ENCODE measurements at regions not wholly inside any gene's neighbourhood (a gene's known extent, or its start where the extent isn't known, plus 50 kb on each side); places are given as distances from the start of the nearest gene placed in this dataset.

DNA sequence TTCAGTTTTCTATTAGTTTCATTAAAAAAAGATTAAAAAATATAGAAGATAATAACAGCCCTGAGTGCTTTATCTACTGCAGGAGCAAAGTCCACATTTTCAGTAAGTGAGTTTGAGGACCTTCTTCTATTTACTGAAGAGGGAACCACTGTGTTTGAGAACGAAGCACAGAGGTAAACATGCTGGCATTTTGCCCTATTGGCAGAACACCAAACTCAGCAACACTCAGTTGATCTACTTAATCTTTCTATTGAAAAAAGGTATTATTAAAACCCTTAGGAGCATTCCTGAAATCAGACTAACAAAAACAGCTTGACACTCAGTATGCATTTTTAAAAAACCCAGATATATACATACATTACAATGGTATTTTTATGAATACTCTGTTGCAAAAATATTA is 1496.7 kb downstream of the TECRL start:
- no peaks in the 10 kb centered on the region for H3K4me1 Mint-ChIP-seq
- H3K27me3 Mint-ChIP-seq = no peaks in the 10 kb centered on the region
- DNase-seq (no peak), ATAC-seq (ENCODE audit: low read depth in 2 of 2) (no peak)
- H3K36me3 Mint-ChIP-seq = no peaks in the 10 kb centered on the region
- H3K27ac Mint-ChIP-seq = no peak overlapping the region
- H3K9me3 Mint-ChIP-seq = peaks cover 0 to 9% (median 2%) of the 10 kb centered on the region in 7 donors
- no peak overlapping the region for H3K4me3 Mint-ChIP-seq

GRCh38 chr4:62909238-62909637 is 1500.0 kb downstream of the TECRL start:
- Mint-ChIP-seq H3K27ac (no peak overlapping the region), H3K4me3 (no peak overlapping the region)

DNA sequence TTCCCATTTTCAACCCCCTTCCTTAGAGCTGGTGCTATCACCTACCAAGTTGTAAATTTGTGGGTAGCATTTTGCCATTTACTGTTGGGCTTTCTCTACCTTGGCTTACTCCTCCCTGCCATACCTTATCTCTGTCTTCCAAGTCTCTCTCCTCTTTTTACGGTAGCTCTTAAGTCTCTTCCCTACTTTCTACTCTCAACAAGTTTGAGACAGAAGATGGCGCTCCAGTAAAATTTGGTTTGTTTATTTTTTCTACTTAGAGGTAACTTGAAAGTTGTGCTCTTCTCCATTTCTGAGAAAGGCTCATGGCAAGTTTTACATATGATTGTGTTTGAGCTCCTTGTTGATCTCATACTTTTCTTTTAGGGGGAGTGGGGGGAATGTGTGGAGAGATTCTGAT is 1508.1 kb downstream of the TECRL start:
- ATAC-seq (ENCODE audit: low read depth in 2 of 2) = no peak
- H3K4me1 Mint-ChIP-seq = no peaks in the 10 kb centered on the region
- peaks cover 2 to 12% (median 9%) of the 10 kb centered on the region in 7 donors for H3K9me3 Mint-ChIP-seq
- no peaks in the 10 kb centered on the region for H3K36me3 Mint-ChIP-seq
- no peaks in the 10 kb centered on the region for H3K27me3 Mint-ChIP-seq
- no peak overlapping the region for H3K4me3 Mint-ChIP-seq
- no peak overlapping the region for H3K27ac Mint-ChIP-seq
- no peak for DNase-seq

More at GRCh38 chr4:62909238-62909637, 1500.0 kb downstream of the TECRL start:
- no peaks in the 10 kb centered on the region for H3K36me3 Mint-ChIP-seq
- no peak for DNase-seq
- no peaks in the 10 kb centered on the region for H3K27me3 Mint-ChIP-seq
- H3K4me1 Mint-ChIP-seq = no peaks in the 10 kb centered on the region
- peaks cover 0 to 5% (median 2%) of the 10 kb centered on the region in 7 donors for H3K9me3 Mint-ChIP-seq
- no peak for ATAC-seq (ENCODE audit: low read depth in 2 of 2)

DNA sequence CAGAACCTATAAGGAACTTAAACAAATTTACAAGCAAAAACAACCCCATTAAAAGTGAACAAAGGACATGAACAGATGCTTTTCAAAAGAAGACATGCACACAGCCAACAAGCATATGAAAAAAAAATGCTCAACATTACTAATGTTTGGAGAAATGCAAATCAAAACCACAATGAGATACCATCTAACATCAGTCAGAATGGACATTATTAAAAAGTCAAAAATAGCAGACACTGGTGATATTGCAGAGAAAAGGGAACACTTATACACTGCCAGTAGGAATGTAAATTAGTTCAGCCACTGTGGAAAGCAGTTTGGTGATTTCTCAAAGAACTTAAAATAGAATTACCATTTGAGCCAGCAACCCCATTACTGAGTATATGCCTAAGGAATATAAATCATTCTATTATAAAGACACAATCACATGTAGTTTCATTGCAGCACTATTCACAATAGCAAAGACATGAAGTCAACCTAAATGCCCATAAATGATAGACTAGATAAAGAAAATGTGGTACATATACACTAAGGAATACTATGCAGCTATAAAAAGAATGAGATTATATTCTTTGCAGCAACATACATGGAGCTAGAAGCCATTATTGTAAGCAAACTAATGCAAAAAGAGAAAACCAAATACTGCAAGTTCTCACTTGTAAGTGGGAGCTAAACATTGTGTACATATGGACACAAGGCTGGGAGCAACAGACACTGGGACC is 1509.4 kb downstream of the TECRL start:
- no peaks in the 10 kb centered on the region for H3K27me3 Mint-ChIP-seq
- no peaks in the 10 kb centered on the region for H3K36me3 Mint-ChIP-seq
- no peak for ATAC-seq (ENCODE audit: low read depth in 2 of 2)
- no peak for DNase-seq
- no peaks in the 10 kb centered on the region for H3K4me1 Mint-ChIP-seq
- peaks cover 4 to 12% (median 9%) of the 10 kb centered on the region in 7 donors for H3K9me3 Mint-ChIP-seq
- H3K27ac Mint-ChIP-seq = no peak overlapping the region
- H3K4me3 Mint-ChIP-seq = no peak overlapping the region

GRCh38 chr4:62898115-62898514 is 1511.1 kb downstream of the TECRL start:
- no peaks in the 10 kb centered on the region for H3K4me1 Mint-ChIP-seq
- no peak overlapping the region for H3K27ac Mint-ChIP-seq
- H3K4me3 Mint-ChIP-seq = no peak overlapping the region
- H3K9me3 Mint-ChIP-seq = peaks cover 4 to 13% (median 9%) of the 10 kb centered on the region in 7 donors
- H3K36me3 Mint-ChIP-seq = no peaks in the 10 kb centered on the region
- DNase-seq = no peak
- H3K27me3 Mint-ChIP-seq = no peaks in the 10 kb centered on the region
- ATAC-seq (ENCODE audit: low read depth in 2 of 2) = no peak

DNA sequence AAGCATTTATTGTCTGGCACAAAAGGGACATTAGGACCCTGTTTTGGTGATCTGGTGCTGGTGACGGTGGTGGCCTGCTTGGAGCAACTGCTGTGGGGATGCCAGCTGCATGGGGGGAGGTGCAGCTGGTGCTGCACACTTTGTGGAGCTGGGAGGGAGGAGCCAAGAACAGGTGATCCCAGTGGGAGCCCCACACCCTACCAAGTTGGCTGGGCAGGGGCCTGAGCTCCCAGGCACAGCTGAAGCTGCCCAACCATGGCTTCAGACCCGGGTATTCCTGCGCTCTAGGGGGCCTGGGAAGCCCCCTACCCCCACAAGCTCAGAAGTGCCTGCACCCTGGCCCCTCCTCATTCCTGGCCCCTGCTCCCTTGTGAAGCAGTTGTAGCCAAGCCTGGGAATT is 1512.5 kb downstream of the TECRL start:
- Mint-ChIP-seq H3K9me3 (peaks cover 4 to 13% (median 6%) of the 10 kb centered on the region in 7 donors), H3K4me3 (no peak overlapping the region), H3K27me3 (no peaks in the 10 kb centered on the region), H3K27ac (no peak overlapping the region), H3K36me3 (no peaks in the 10 kb centered on the region), H3K4me1 (no peaks in the 10 kb centered on the region)
- no peak for ATAC-seq (ENCODE audit: low read depth in 2 of 2)
- no peak for DNase-seq

GRCh38 chr4:62881901-62882300 is 1527.3 kb downstream of the TECRL start:
- no peaks in the 10 kb centered on the region for H3K4me1 Mint-ChIP-seq
- H3K9me3 Mint-ChIP-seq = peaks cover 0 to 7% (median 3%) of the 10 kb centered on the region in 7 donors
- no peak overlapping the region for H3K27ac Mint-ChIP-seq
- no peaks in the 10 kb centered on the region for H3K36me3 Mint-ChIP-seq
- DNase-seq (no peak), ATAC-seq (ENCODE audit: low read depth in 2 of 2) (no peak)
- no peak overlapping the region for H3K4me3 Mint-ChIP-seq
- H3K27me3 Mint-ChIP-seq = no peaks in the 10 kb centered on the region

DNA sequence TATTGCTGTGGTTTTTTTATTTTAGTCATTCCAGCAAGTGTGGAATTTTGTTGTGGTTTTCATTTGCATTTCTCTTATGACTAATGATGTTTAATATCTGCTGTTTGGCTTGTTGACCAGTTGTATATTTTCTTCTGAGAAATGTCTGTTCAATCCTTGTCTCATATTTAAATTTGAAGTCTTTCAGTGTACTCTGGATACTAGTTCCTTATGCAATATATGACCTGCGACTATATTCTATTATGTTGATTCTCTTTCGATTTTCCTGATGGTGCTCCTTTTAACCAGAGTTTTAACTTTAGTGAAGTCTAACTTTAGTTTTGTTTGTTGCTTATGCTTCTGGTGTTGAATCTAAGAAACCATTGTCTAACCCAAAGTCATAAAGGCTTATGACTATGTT is 1528.0 kb downstream of the TECRL start:
- Mint-ChIP-seq H3K27me3 (no peaks in the 10 kb centered on the region), H3K36me3 (no peaks in the 10 kb centered on the region), H3K4me3 (no peak overlapping the region), H3K9me3 (peaks cover 0 to 11% (median 5%) of the 10 kb centered on the region in 7 donors), H3K27ac (no peak overlapping the region), H3K4me1 (no peaks in the 10 kb centered on the region)
- DNase-seq (no peak), ATAC-seq (ENCODE audit: low read depth in 2 of 2) (no peak)

DNA sequence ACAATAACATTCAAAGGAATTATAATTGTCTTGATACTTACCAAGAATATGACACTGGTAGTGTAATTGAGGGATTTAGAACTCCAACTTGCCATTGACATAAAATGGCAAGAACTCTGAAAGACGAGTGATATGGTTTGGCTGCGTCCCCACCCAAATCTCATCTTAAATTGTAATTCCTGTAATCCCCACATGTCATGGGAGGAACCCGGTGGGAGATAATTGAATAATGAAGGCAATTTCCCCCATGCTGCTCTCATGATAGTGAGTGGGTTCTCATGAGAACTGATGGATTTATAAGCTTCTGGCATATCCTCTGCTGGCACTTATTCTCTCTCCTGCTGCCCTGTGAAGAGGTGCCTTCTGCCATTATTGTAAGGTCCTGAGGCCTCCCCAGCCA is 1536.4 kb downstream of the TECRL start:
- Mint-ChIP-seq H3K4me1 (no peaks in the 10 kb centered on the region), H3K27me3 (no peaks in the 10 kb centered on the region), H3K9me3 (peaks cover 4 to 12% (median 5%) of the 10 kb centered on the region in 7 donors), H3K4me3 (peak overlapping the region in 1 of 8 donors; percentile 42), H3K27ac (no peak overlapping the region), H3K36me3 (no peaks in the 10 kb centered on the region)
- no peak for DNase-seq
- ATAC-seq (ENCODE audit: low read depth in 2 of 2) = no peak

DNA sequence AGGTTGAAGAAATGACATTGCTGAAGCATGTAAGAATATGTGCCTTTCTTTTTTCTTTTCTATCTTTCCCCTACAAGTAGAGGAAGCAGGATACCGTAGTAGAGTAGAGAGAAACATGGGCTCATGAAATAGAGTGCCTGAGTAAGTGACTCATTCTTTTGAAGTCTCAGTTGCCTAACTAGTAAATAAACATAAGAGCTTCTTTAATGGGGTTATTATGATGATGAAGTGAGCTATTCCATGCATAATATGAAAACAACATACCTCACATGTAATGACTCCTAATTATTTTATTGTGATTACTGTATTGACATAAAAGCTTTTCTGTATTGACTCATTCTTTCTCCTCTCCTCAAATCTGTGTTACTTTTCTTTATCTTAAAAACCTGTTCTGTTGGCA is 1538.2 kb downstream of the TECRL start:
- H3K36me3 Mint-ChIP-seq = no peaks in the 10 kb centered on the region
- no peak overlapping the region for H3K27ac Mint-ChIP-seq
- DNase-seq (no peak), ATAC-seq (ENCODE audit: low read depth in 2 of 2) (no peak)
- H3K4me1 Mint-ChIP-seq = no peaks in the 10 kb centered on the region
- H3K27me3 Mint-ChIP-seq = no peaks in the 10 kb centered on the region
- H3K4me3 Mint-ChIP-seq = no peak overlapping the region
- peaks cover 0 to 7% (median 2%) of the 10 kb centered on the region in 7 donors for H3K9me3 Mint-ChIP-seq

DNA sequence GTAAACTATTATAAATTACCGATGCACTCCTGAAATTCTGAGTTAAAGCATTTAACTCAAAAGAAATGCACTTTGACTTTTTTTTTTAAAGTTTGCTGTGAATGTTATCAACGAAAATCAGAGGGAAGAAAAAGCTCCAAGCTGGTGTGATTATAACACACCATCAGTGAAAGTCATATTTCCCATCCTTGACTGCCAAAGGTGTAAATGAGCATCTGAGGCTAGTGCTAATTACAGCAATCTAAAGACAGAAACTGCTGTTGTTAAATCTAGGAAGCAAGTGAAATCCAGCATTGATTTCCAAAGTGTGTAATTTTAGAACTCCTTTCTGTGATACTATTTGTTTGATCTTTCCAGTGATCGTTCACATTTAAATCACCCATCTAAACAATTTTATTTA is 1538.8 kb downstream of the TECRL start:
- H3K27ac Mint-ChIP-seq = no peak overlapping the region
- no peaks in the 10 kb centered on the region for H3K4me1 Mint-ChIP-seq
- ATAC-seq (ENCODE audit: low read depth in 2 of 2) (no peak), DNase-seq (no peak)
- peaks cover 0 to 5% (median 2%) of the 10 kb centered on the region in 7 donors for H3K9me3 Mint-ChIP-seq
- H3K4me3 Mint-ChIP-seq = no peak overlapping the region
- no peaks in the 10 kb centered on the region for H3K36me3 Mint-ChIP-seq
- no peaks in the 10 kb centered on the region for H3K27me3 Mint-ChIP-seq

GRCh38 chr4:62865261-62865660 is 1544.0 kb downstream of the TECRL start:
- DNase-seq (no peak), ATAC-seq (ENCODE audit: low read depth in 2 of 2) (no peak)
- no peak overlapping the region for H3K4me3 Mint-ChIP-seq
- H3K36me3 Mint-ChIP-seq = no peaks in the 10 kb centered on the region
- no peaks in the 10 kb centered on the region for H3K9me3 Mint-ChIP-seq
- no peak overlapping the region for H3K27ac Mint-ChIP-seq
- no peaks in the 10 kb centered on the region for H3K4me1 Mint-ChIP-seq
- H3K27me3 Mint-ChIP-seq = no peaks in the 10 kb centered on the region

DNA sequence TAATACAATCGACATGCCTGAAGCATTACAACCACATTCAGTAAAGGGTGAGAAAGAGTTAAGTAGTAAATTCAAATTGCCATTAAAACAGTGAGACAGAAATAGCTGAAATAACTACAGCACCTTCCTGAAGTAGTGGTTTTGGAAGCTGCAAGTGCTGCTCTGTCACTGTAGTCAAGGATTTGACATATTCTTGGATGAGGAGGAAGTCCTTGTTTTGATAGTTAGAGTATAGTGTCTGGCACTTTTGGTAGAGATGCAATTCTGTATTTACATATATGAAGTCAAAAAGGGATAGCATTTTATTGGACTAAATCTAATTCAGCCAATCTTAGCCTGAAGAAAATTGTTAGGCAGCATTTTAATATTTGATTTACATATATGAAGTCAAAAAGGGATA is 1559.6 kb downstream of the TECRL start:
- ATAC-seq (ENCODE audit: low read depth in 2 of 2) (no peak), DNase-seq (no peak)
- peaks cover 0 to 5% (median 0%) of the 10 kb centered on the region in 7 donors for H3K9me3 Mint-ChIP-seq
- H3K36me3 Mint-ChIP-seq = no peaks in the 10 kb centered on the region
- no peaks in the 10 kb centered on the region for H3K27me3 Mint-ChIP-seq
- no peak overlapping the region for H3K27ac Mint-ChIP-seq
- H3K4me1 Mint-ChIP-seq = no peaks in the 10 kb centered on the region
- no peak overlapping the region for H3K4me3 Mint-ChIP-seq

DNA sequence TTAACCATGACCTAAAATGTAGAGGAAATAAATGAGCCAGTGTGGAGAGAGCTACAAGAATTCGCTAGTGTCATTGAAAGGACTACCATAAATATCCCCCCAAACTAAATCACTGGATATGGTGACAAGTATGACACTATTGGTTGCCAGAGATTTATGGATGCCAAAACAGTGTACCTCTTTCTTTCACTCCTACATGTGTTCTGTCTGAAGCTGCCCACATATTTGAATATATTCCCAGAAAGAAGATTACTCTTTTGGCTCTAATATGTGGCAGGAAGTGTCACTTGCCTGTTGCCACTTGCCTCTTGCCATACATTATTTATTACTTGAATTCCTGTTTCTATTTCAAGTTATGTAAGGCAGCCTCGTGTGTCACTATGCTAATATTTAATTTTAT is 1573.6 kb downstream of the TECRL start:
- no peaks in the 10 kb centered on the region for H3K4me1 Mint-ChIP-seq
- no peak overlapping the region for H3K27ac Mint-ChIP-seq
- H3K36me3 Mint-ChIP-seq = no peaks in the 10 kb centered on the region
- H3K4me3 Mint-ChIP-seq = no peak overlapping the region
- peaks cover 0 to 10% (median 3%) of the 10 kb centered on the region in 7 donors for H3K9me3 Mint-ChIP-seq
- no peak for DNase-seq
- no peak for ATAC-seq (ENCODE audit: low read depth in 2 of 2)
- H3K27me3 Mint-ChIP-seq = no peaks in the 10 kb centered on the region

GRCh38 chr4:62822306-62822705 is 1586.9 kb downstream of the TECRL start:
- Mint-ChIP-seq H3K4me3 (no peak overlapping the region), H3K27me3 (no peaks in the 10 kb centered on the region), H3K4me1 (no peaks in the 10 kb centered on the region), H3K9me3 (peaks cover 2 to 24% (median 6%) of the 10 kb centered on the region in 7 donors), H3K27ac (no peak overlapping the region), H3K36me3 (no peaks in the 10 kb centered on the region)
- ATAC-seq (ENCODE audit: low read depth in 2 of 2) = no peak
- DNase-seq = no peak
